CD1c-positive myeloid dendritic cell (primary cell): ENCODE measurements at regions not wholly inside any gene's neighbourhood (a gene's known extent, or its start where the extent isn't known, plus 50 kb on each side); places are given as distances from the start of the nearest gene placed in this dataset.

Experiments used
- DNase-seq: peaks from one replicate; pipeline ENCODE4 v3.0.0-alpha.2; 2016; ENCODE audit errors: extremely low spot score

DNA sequence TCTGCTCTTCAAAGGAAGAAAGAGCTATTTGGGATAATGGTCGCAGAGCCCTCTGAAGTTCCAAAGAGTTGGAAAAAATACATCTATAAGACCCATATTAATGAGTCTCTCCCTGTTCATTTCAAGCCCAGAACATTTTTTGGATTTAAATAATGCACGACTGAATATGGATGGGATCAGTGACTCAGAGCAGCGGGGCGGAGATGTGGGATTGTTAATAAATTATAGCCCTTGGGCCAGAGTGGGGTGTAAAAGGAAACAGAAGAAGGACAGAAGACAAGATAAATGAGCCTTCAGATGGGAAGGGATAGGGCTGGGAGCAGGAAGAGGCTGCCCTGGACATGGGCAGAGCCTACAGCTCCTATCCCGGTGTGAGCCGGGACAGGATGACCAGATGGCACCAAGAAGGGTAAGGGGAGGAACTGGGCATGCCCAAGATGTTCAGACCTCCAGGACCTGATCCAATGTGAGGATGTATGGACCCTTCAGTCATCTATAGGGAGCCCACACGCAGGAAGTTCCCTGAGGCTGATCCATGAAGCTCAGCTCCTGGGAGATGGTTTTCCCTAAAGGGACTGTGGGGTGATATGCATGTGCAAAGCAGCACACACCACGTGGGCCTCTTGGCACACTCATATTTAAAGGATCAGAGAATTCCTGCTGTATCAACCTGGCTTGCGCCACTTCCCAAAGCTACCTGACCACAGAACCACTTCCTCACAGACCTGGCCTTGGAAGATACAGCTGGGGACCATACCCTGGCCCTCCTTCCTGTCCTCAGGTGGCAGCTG, 96.1 kb upstream of the PLXNA4 start:
- DNase-seq = no peak

DNA sequence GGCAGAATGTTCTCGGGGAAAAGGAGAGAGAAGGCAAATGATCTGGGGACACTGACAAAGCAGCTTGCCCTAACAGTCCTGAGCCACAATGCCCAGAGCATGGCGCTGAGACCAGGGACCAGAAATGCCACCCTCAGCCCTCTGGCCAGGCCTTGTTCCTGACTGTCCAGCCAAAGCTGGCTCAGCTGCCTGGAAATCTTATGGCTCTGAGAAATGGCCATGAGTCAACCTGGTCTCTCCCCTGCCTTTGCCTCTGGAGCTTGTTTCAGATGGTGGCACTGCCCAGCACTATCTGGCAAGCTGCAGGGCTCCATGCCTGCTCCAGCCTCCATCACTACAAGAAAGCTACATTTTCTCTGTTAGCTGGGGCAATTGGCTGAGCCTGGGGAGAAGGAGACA, 90.5 kb upstream of the PLXNA4 start:
- DNase-seq = no peak

GRCh38 chr7:132666071-132666773, 90.0 kb upstream of the PLXNA4 start:
- DNase-seq = no peak

GRCh38 chr7:132656846-132657776, 80.8 kb upstream of the PLXNA4 start:
- no peak for DNase-seq

DNA sequence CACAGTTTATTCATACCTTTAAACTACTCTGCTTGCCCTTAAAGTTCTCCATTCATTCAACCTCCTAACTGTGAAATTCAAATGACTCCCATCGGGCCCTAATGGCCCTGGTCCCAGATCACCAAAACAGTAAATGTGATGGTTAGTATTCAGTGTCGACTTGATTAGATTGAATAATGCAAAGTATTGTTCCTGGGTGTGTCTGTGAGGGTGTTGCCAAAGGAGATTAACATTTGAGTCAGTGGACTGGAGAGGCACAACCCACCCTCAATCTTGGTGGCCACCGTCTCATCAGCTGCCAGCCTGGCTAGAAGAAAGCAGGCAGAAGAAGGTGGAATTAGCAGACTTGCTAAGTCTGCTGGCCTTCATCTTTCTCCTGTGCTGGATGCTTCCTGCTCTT, 80.1 kb upstream of the PLXNA4 start:
- no peak for DNase-seq

DNA sequence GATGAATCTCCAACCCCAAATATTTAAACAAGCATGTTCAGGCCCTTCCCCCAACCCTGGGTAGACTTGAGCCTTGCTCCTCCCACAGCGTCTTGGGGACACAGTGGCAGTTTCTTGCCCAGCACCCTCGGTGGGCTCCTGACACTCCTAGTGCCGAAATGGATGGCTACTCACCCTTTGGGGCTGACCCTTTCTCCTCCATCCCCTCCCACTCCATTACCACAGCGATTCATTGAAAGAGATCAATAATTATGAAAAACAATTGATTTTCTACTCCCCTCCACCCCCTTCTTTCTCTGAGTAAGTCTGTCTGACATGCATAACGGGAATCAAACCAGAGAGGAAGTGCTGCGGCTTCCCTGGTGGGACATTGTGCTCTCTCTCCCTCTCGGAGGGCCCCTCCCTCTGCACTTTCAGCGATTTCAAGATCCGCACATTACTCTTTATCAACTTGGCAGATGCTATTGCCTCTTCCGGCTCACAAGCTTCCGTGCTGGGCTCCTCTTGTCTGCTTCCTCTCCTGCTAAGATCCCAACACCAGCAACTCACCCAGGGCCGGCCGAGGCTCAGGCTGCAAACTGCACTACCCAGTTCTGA, 79.0 kb upstream of the PLXNA4 start:
- peak; percentile 24 for DNase-seq

DNA sequence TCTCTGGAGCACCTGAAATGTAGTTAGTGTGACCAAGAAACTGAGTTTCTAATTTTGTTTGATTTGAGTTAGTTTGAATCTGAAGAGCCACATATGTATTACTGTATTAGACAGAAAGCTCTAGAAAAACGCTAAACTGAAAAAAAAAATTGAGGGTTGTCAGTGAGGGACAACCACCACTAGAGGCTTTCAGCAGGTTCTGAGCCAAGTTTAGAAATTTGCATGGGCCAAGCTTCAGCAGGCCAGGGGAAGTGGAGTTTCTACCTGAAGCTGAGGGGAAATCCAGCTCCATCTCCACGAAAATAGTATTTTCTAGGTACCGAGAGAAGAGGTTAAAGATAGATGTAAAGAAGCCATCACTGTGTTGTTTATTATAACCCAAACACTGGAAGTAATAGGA, 77.9 kb upstream of the PLXNA4 start:
- DNase-seq = no peak

GRCh38 chr7:132653366-132653930, 77.2 kb upstream of the PLXNA4 start:
- DNase-seq = no peak

GRCh38 chr7:132652507-132652906, 76.2 kb upstream of the PLXNA4 start:
- DNase-seq = no peak

- no peak for DNase-seq
These were observed 74.2 kb upstream of the PLXNA4 start for GRCh38 chr7:132650498-132650897.

DNA sequence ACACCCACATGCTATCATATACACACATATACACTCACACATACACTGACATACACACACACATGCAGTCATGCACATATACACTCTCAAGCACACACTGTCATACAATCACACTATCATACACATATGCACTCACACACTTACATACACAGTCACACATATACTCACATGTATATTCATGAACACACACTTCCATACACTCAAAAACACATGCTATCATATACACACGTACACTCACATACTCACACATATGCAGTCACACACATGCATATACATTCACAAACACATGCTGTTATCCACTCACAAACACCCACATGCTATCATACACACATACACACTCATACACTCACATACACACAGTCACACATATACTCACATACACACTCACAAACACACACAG, 71.0 kb upstream of the PLXNA4 start:
- DNase-seq = no peak

DNA sequence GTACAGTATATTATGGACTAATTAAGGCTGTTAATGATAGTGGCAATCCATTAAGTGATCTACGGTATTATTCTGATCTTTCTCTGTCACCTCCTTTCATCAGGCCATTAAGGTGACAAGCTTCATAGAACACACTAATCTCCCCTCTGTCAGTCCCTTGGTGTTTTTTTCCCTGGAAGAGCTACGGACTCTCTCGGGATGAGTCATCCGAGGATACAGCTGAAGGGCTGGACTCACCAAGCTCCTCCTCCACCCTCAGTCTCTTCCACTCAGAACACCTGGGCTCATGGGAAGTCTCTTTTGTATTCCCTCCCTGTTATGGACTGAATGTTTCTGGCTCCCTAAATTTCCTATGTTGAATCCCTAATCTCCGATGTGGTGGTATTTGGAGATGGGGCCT, 69.8 kb upstream of the PLXNA4 start:
- DNase-seq = no peak

DNA sequence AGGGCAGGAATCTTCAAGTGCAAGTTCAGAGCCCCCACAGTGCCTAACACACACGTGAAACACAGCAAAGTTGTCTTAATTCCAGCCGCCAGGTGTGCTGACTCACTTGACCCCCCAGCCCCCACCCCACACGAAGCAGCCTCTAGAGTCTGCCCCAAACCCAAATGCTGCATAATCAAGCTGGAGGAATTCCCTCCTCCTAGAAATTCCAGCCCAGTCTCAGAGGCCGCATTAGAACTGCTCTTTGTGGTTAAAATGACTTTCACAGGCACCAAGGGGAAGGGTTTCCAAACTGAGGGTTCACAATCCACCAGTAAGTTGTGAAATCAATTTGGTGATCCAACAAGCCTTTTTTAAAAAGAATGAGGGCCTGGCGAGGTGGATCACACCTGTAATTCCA, 67.0 kb upstream of the PLXNA4 start:
- no peak for DNase-seq

GRCh38 chr7:132641238-132641637, 65.0 kb upstream of the PLXNA4 start:
- DNase-seq = no peak

DNA sequence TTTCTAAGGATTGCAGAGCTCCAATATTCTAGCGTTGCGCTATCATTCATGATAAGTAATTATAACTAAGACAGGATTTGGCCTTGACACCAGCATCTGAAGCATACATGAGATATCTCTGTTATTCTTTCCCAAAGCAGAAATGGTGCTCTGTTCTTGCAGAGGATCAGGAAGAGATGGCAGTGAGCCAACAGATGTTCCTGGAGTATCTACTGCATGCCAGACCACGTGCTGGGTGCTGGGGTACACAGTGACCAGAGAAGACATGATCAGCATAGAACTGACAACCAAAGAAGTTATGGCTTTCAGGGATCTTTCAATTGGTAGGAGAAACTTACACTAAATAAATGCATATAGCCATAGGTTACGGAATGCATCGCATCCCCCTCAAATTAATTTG, 63.7 kb upstream of the PLXNA4 start:
- no peak for DNase-seq

GRCh38 chr7:132638000-132638399, 61.7 kb upstream of the PLXNA4 start:
- no peak for DNase-seq

GRCh38 chr7:132636581-132636980, 60.3 kb upstream of the PLXNA4 start:
- no peak for DNase-seq

- no peak for DNase-seq
These were observed 58.9 kb upstream of the PLXNA4 start for GRCh38 chr7:132635127-132635526.

GRCh38 chr7:132630834-132631233, 54.6 kb upstream of the PLXNA4 start:
- DNase-seq = no peak
